VCaP (cell line): ENCODE measurements at regions not wholly inside any gene's neighbourhood (a gene's known extent, or its start where the extent isn't known, plus 50 kb on each side); places are given as distances from the start of the nearest gene placed in this dataset.
"Not testable (repeated sequence)": the region's sequence is repeated elsewhere in the genome, so short reads cannot be mapped to it uniquely, and the experiment has no call there.

ENCODE experiments used
- H3K27ac ChIP-seq: fragments of 450-650 bp; 2 replicates; pipeline ENCODE4 v1.5.1; 2017
- CTCF ChIP-seq: fragments of 450-650 bp; conservative IDR thresholded peaks from 2 replicates; pipeline ENCODE4 v1.5.1; 2017; ENCODE audit warnings: mild to moderate bottlenecking, moderate library complexity

- peak overlapping the region; percentile 60; the same call in 1 of the 2 replicates for H3K27ac ChIP-seq
- TF ChIP-seq CTCF = no peak
Measured at GRCh38 chr11:23311986-23312940, 452.0 kb upstream of the CCDC179 start.

GRCh38 chr11:23313001-23313400 lies 452.7 kb upstream of the CCDC179 start:
- no peak for TF ChIP-seq CTCF
- H3K27ac ChIP-seq = peak overlapping the region; percentile 60; the same call in 1 of the 2 replicates

- no peak for TF ChIP-seq CTCF
- peak overlapping the region; percentile 60 for H3K27ac ChIP-seq
Measured at GRCh38 chr11:23314162-23314561, 453.9 kb upstream of the CCDC179 start.

- no peak overlapping the region for H3K27ac ChIP-seq
- TF ChIP-seq CTCF = no peak
Measured at GRCh38 chr11:23315286-23315685, 455.0 kb upstream of the CCDC179 start.

GRCh38 chr11:23317816-23318215 lies 457.5 kb upstream of the CCDC179 start:
- H3K27ac ChIP-seq = no peak overlapping the region
- TF ChIP-seq CTCF = no peak

- H3K27ac ChIP-seq = no peak overlapping the region
- no peak for TF ChIP-seq CTCF
Measured at GRCh38 chr11:23318670-23319069, 458.4 kb upstream of the CCDC179 start.

GRCh38 chr11:23320131-23320530 lies 459.9 kb upstream of the CCDC179 start:
- H3K27ac ChIP-seq = no peak overlapping the region
- no peak for TF ChIP-seq CTCF

- not testable (repeated sequence) for H3K27ac ChIP-seq
Measured at GRCh38 chr11:23335586-23335985, 475.3 kb upstream of the CCDC179 start.
